ENCODE measurements at regions not wholly inside any gene's neighbourhood (a gene's known extent, or its start where the extent isn't known, plus 50 kb on each side); places are given as distances from the start of the nearest gene placed in this dataset.

- TF ChIP-seq CTCF (conservative IDR thresholded peaks at IDR 0.05; ENCODE audit: low read depth, low read length): no peak
- no peak for DNase-seq (ENCODE audit: low read depth)
These were observed 271.7 kb upstream of the ADGRL2 start for GRCh38 chr1:81529014-81529413.

GRCh38 chr1:81525085-81525484 lies 275.6 kb upstream of the ADGRL2 start:
- TF ChIP-seq CTCF (conservative IDR thresholded peaks at IDR 0.05; ENCODE audit: low read depth, low read length): no peak
- DNase-seq (ENCODE audit: low read depth): no peak
- no peak overlapping the region for H3K4me3 ChIP-seq (ENCODE audit: low read depth, low read length)

More at GRCh38 chr1:81529014-81529413, 271.7 kb upstream of the ADGRL2 start:
- no peak overlapping the region for H3K4me3 ChIP-seq (ENCODE audit: low read depth, low read length)

GRCh38 chr1:81519987-81520386 lies 280.7 kb upstream of the ADGRL2 start:
- TF ChIP-seq CTCF (conservative IDR thresholded peaks at IDR 0.05; ENCODE audit: low read depth, low read length): no peak
- DNase-seq (ENCODE audit: low read depth): no peak
- H3K4me3 ChIP-seq (ENCODE audit: low read depth, low read length): no peak overlapping the region

- DNase-seq (ENCODE audit: low read depth): no peak
- no peak for TF ChIP-seq CTCF (conservative IDR thresholded peaks at IDR 0.05; ENCODE audit: low read depth, low read length)
- no peak overlapping the region for H3K4me3 ChIP-seq (ENCODE audit: low read depth, low read length)
These were observed 282.7 kb upstream of the ADGRL2 start for GRCh38 chr1:81517987-81518386.

GRCh38 chr1:81513796-81514354 lies 286.9 kb upstream of the ADGRL2 start:
- TF ChIP-seq CTCF (conservative IDR thresholded peaks at IDR 0.05; ENCODE audit: low read depth, low read length): no peak
- DNase-seq (ENCODE audit: low read depth): no peak
- H3K4me3 ChIP-seq (ENCODE audit: low read depth, low read length): no peak overlapping the region

GRCh38 chr1:81512252-81513003 lies 288.3 kb upstream of the ADGRL2 start:
- no peak for TF ChIP-seq CTCF (conservative IDR thresholded peaks at IDR 0.05; ENCODE audit: low read depth, low read length)
- no peak overlapping the region for H3K4me3 ChIP-seq (ENCODE audit: low read depth, low read length)
- no peak for DNase-seq (ENCODE audit: low read depth)

- TF ChIP-seq CTCF (conservative IDR thresholded peaks at IDR 0.05; ENCODE audit: low read depth, low read length): no peak
- DNase-seq (ENCODE audit: low read depth): no peak
- H3K4me3 ChIP-seq (ENCODE audit: low read depth, low read length): no peak overlapping the region
These were observed 289.5 kb upstream of the ADGRL2 start for GRCh38 chr1:81511281-81511680.

All from epithelial cell of proximal tubule (primary cell).